HG02678 (cell line): ENCODE measurements at regions not wholly inside any gene's neighbourhood (a gene's known extent, or its start where the extent isn't known, plus 50 kb on each side); places are given as distances from the start of the nearest gene placed in this dataset.

ENCODE experiments used
- ATAC-seq: cut with Tn5 transposase; IDR thresholded peaks from one replicate; pipeline ENCODE4 v1.9.1; 2021; ENCODE audit warnings: mild to moderate bottlenecking, moderate library complexity; ENCODE audit not compliant: unreplicated experiment

DNA sequence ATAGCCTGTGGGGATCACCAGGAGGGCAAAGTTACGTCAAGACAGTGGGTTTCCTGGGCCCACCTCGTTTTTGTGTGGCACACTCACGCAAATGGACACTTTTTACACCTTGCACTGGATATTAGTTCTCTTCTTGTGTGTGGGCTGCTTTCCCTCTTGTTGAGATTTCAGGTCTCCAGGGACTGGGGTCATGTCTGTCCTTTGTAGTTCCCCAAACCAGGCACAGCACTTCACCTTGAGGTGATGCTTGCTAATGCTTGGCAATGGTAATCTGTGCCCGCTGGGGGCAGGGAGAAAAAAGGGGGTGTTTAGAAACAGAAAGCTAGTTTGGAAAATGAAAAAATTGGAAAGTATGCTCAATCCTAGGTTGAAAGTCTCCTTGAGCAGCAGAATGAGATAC, 195.3 kb downstream of the PTEN start:
- ATAC-seq: no peak

DNA sequence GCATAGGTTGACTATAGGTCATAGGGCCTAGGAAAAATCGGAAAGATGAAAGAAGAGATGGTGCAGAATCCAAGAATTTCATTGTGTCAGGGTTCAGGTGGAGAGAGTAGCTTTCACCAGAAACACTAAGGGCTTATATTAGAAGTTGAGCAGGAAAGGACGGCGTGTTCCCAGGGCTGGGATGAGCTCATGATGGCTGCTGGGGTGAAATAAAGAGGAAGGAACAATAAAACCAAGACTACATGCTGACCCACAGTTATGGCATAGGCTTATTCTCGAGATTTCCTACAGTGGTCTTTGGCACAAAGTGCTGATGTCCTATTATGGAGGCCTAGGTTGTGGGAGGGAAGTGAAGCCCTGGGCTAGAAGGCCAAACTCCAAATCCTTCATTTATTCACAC, 195.8 kb downstream of the PTEN start:
- no peak for ATAC-seq

GRCh38 chr10:88060762-88061161, 197.3 kb downstream of the PTEN start:
- no peak for ATAC-seq

- no peak for ATAC-seq
Measured at GRCh38 chr10:88062385-88062784, 199.0 kb downstream of the PTEN start.

GRCh38 chr10:88062798-88063472, 199.5 kb downstream of the PTEN start:
- ATAC-seq: no peak

GRCh38 chr10:88063861-88064557, 200.6 kb downstream of the PTEN start:
- no peak for ATAC-seq

DNA sequence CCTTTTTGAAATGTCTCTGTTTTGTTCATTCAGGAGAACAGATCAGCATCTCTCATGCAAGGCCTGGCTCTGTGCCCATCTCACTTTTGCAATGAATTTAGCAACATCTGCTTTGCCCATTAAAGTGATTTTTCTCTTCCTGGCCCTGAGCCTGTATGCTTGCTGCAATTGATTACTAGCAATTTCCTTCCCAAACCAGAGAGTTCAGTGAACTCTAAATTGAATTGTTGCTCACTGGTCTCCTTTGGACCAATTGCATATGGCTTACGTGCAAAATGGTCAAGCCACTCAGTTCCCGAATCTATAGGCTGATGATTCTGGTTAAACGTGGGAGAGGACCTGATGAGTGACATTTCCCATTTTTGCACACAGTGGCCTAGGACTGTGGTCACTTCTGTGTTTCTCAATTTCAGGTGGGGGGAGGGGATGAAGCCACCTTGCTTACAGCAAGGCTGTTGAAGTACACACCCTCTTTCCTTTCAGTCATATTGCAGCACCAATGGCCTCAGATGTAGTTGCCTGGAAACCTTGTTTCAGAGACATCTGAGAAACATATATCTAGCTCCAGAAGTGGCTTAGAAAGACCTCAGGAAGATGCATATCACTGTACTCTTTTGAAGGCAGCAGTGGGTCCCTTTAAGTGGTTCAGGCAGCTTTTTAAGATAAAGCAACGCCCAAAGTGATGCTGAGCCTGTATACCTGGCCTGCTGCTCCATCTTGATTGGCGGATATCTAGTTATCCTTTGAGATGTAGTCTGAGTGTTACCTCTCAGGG, 201.4 kb downstream of the PTEN start:
- ATAC-seq: peak; percentile 58

DNA sequence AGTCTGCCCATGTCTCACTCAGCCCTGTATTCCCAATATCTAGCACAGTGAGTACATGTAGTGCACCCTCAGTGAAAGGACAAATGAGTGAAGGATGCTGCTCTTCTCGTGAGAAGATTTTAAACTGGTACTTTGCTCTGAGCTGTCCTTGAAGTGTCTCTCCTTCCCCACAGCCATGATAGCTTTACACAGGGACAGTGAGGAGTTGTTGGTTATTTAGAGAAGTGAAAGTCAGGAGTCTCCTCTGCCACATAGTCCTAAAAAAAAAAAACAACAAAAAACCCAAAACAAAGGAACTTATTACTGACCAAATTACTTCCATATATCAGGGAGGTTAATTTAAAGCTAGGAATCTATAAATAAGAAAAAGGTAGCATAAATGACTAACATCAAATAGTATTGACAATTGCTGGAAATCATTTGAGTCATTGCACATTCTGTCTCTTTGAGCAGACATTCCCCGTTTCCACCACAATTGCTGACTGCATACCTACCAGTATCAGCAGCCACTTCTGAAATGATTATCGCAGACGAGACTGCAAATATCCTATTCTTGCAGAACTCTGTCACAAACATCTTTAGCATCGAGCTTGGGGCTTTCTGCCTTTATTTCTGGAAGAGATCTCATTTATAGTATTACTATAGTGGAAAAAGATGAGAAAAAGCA, 202.1 kb downstream of the PTEN start:
- no peak for ATAC-seq

DNA sequence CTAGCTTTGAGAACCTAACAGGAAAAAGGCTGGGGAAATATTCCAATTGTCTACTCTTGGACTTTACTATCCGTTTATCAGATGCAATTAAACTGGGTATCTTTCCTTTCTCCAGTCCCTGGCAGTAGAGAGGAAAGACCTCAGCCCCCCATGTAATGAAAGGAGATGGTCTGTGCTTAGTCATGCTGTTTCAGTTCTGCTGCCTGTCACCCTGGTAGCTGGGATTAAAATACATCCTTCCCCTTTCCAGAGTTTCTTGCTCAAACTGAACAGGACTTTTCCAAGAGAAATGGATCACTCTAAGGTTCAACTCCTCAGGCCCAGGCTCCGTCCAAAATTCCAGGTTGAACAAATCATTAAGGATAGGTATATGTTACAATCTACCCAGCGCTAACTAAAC, 202.9 kb downstream of the PTEN start:
- no peak for ATAC-seq

DNA sequence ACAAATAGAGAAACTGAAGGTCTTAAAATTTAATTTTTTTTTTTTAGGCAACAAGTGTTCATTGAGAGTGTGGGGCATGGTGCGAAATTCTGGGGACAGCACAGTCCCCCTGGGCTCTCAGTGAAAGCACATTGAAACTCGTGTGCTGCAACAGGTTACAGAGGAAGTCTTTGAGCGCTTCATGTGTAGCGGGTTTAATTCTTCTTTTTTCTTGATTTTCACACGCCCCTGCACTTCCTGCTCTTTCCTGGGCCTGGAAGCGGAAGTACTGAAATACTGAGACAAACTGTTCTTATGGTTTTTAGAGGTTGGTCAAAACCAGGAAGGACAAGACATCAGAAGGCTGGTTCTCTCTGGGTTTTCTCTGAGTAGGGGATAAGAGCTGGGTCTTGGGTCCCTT, 203.5 kb downstream of the PTEN start:
- no peak for ATAC-seq

DNA sequence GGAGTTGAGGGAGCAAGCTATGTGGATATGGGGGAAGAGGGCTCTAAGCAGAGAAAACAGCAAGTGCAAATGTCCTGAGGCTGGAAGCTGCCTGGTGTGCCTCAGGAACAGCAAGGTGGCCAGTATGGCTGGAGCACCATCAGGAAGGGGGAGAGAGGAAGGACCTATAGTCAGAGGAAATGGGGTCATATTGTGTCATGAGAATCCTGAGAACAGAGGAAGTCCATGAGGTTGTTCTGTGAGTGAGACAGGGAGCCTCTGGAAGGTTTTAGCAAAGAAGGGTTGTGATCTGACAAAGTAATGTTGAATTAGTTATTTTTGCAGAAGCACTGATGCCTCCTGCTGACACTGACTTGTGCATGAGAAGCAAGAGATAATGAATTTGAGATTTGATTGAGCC, 204.3 kb downstream of the PTEN start:
- ATAC-seq: no peak

DNA sequence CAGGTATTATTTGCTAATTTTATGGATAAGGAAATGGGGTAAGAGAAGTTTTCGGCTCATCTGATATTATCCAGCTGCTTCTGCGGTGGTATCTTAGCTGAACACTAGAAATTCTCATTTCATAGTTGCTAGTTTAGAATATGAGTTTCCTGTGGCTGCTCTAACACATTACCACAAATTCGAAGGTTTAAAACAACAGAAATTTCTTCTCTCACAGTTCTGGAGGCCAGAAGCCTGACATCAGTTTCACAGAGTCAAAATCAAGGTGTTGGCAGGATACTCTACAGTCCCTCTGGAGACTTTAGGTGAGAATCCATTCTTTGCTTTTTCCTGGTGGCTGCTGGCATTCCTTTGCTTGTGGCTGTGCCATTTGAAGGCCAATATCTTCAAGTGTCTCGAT, 205.9 kb downstream of the PTEN start:
- no peak for ATAC-seq

DNA sequence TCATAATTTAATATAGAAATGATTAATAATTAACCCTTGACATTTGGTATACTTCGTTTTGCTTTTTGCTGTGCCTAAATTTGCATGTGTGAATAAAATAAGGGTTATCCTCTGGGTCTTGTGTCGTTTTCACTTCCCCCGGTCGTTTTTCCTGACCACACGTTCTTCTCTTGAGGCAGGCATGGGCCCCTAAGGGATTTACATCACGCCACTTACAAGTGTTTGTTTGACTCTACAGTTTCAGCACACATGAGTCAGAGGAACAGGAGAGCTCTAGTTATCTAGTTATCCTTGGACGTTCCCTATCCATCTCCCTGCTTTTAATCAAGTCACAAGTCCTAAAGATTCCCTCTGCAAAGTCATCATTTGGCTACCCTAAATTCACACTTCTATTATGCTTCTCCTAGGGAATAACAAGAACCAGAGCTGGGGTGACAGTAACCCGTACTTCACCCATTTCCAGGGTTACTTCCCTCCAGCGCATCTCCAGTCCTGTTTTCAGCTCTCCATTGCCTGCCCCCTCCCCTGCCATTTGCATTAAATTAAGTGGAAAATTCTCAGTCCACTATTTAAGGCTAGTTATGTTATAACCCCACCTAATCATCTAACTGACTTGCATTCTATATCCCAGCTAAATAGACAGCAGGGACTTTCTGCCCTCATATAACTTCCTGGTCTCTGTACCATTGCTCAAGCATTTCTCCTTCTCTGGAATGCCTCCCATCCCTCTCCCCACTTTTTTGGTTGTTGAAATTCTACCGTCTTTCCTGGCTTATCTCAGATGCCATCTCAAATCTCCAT, 206.9 kb downstream of the PTEN start:
- ATAC-seq: peak; percentile 48

- no peak for ATAC-seq
Measured at GRCh38 chr10:88071879-88072278, 208.5 kb downstream of the PTEN start.

GRCh38 chr10:88073682-88074081, 210.3 kb downstream of the PTEN start:
- no peak for ATAC-seq

DNA sequence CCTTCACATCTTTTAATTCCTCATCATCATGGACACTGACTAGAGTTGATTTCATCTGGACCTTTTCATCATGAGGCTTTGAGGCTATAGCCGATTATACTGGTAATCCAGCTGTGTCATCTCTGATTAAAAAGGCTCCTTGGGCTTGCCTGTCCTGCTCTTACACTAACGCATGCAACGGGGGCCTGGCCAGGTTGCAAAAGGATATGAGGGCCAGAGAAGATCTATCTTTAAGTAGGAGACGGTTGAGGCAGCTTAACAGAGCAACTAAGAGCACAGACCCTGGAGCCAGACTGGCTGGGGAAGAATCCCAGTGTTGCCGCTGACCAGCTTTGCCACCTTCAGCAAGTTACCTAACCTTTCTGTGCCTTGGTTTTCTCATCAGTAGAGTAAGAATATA, 211.5 kb downstream of the PTEN start:
- no peak for ATAC-seq

GRCh38 chr10:88076027-88076880, 212.8 kb downstream of the PTEN start:
- peak; percentile 60 for ATAC-seq

- ATAC-seq: no peak
Measured at GRCh38 chr10:88077977-88078376, 214.6 kb downstream of the PTEN start.

- peak; percentile 58 for ATAC-seq
Measured at GRCh38 chr10:88080213-88080612, 216.8 kb downstream of the PTEN start.
